HG03139 (cell line): ENCODE measurements at regions not wholly inside any gene's neighbourhood (a gene's known extent, or its start where the extent isn't known, plus 50 kb on each side); places are given as distances from the start of the nearest gene placed in this dataset.

ENCODE experiments used
- ATAC-seq: cut with Tn5 transposase; IDR thresholded peaks from one replicate; pipeline ENCODE4 v1.9.1; 2021; ENCODE audit not compliant: unreplicated experiment

GRCh38 chr3:21801631-21802030 lies 50.6 kb upstream of the ZNF385D start:
- ATAC-seq, result no peak

DNA sequence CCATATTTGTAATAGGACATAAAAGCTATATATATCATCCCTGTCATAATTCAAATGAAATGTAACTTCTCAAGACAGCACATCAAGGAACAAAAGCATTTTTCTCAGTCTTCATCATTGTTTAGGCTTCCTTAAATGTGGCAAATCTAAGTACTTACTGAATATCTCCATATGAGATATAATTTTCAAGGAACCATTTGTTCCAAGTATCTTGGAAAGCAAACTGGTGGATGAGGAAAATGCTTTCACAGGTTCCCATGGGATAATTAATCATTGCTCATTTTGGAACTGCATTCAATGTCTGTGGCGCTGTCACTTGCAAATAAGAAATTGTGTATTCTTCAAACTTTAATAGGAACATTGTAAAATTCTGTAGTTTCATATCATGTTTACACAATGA lies 52.6 kb upstream of the ZNF385D start:
- ATAC-seq, result no peak

DNA sequence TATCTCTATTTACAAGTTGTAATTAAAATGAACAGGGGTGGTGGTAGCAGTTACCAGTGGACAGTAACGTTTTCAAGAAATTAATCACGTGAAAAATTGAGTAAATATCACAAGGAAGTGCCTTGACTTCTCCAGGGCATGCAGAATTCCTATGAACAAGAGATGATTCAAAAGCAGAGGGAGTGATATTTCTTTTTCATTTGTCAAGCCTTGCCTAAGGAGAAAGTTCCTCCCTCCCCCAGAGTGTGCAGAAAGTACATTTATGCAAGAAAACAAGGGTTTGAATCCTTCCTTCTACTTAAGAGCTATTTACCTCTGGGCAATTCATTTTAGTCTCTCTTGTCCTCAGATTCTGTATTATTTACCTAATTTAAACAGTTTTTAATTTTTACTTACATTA lies 53.3 kb upstream of the ZNF385D start:
- no peak for ATAC-seq

- no peak for ATAC-seq
These were observed 55.7 kb upstream of the ZNF385D start for GRCh38 chr3:21806733-21807132.

- ATAC-seq, result no peak
These were observed 74.7 kb upstream of the ZNF385D start for GRCh38 chr3:21825684-21826083.

GRCh38 chr3:21826416-21826815 lies 75.4 kb upstream of the ZNF385D start:
- ATAC-seq, result no peak

- ATAC-seq, result no peak
These were observed 79.5 kb upstream of the ZNF385D start for GRCh38 chr3:21830541-21830940.

DNA sequence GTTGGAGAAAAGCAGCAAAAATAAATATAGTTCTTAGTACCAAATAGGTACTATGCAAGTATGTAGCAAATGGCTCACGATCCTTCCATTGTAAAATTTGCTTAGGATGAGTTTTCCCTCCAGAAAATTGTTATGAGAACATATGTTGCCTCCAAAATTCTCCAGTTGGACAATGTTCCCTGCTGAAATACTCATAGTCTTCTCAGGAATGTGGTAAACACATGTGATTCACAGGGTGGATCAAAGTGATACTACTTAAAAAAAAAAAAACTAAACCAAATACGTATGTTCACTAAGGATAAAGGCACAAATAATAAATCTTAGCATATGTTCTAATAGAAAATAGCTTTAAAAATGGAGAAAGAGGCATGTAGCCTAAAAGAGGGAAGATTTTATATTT lies 84.3 kb upstream of the ZNF385D start:
- ATAC-seq, result no peak

GRCh38 chr3:21836227-21836626 lies 85.2 kb upstream of the ZNF385D start:
- ATAC-seq, result no peak

DNA sequence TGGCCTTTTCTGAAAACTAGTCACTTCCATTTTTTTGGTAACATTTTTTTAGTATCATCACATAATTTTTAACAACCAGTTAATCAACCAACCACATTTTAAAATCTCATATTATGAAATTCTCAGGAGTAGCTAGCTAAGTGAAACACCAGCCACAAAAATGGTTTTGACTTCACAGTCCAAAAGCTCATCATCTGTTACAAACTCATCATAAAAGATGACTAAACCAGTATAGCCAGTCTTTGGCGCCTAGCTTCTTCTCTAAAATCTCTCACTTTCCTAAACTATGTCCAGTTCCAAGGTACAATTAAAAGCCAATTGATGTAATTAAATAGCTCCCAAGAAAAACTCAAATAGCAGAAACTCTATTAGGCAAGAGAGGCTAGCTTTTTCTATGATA lies 88.2 kb upstream of the ZNF385D start:
- no peak for ATAC-seq

- ATAC-seq, result no peak
These were observed 88.6 kb upstream of the ZNF385D start for GRCh38 chr3:21839592-21839991.

- ATAC-seq, result no peak
These were observed 96.0 kb upstream of the ZNF385D start for GRCh38 chr3:21847005-21847404.

DNA sequence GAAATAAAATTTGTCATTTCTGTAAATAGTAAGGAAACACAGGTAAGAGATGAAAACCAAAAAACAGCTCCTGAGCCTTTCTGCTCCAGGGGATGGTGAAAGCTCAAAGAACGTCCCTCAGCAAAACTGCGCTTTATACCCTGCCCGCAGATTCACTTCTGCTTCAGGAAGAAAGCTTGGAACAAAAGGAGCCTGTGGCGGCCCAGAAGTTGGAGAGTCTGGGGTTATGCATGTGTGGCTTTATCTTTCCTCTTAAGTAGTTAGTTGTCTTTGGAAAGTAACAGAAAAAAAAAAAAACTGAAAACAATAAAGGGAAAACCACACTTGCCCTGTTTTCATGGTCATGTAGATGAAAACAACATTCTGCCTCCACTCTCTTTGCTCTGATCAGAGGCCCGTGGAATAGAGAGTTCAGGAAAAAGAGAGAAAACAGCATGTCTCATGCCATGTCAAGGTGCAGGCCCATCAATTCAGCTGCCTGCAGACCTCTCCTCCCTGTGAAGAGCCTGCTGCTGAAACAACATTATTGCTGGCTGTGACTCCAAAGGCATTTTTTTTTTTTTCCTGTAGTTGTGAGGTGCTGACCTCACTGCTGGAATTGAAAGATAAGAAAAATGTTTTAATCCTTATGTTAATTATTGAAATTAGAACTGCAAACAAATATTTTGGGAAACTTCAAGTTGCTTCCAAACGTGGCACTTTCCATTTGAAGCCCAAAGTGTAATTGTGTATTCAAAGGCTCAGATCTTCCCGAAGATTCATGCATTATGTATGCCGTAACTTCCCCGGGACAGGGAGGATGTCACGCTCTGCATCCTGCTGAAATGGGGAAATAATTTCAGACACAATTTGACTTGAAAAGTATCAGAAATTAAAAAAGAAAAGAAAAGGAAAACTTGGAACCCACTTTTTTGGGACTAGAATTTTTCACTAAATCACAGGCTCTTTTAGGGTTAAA lies 108.4 kb upstream of the ZNF385D start:
- ATAC-seq, result no peak

DNA sequence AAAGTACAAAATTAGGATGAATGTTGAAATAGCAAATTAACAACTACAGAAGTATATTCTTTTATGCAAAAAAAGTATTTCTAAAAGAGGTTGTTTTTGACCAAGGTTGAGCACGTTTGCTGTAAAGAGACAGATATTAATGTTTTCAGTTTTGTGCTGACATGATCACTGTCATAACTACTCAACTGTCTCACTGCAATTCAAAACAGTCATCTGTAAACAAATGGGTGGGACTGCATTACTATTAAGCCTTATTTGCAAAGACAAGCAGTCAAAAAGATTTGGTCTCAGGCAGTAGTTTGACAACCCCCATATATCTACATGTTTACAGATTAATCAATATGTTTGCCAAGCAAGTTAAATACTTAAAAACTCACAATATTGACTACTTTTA lies 109.1 kb upstream of the ZNF385D start:
- ATAC-seq, result no peak

DNA sequence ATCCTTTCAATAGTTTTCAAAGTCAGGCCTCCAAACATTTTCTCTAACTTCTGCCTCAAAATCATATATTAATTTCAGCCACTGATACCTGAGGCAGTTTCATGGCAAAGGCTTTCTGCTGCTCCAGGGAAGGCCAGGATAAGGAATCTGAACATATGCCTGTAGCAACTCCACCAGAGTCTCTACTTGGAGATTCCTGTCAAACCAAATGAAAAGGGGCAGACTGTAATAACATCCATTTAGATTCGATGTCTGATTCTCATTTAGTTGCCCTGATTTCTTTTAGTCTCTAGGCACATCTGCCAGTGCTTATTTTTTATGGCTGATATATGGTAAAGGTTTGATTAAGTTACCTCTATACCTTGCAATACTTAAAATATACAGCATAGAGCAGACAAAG lies 109.6 kb upstream of the ZNF385D start:
- no peak for ATAC-seq

GRCh38 chr3:21876782-21877181 lies 125.8 kb upstream of the ZNF385D start:
- ATAC-seq, result no peak

DNA sequence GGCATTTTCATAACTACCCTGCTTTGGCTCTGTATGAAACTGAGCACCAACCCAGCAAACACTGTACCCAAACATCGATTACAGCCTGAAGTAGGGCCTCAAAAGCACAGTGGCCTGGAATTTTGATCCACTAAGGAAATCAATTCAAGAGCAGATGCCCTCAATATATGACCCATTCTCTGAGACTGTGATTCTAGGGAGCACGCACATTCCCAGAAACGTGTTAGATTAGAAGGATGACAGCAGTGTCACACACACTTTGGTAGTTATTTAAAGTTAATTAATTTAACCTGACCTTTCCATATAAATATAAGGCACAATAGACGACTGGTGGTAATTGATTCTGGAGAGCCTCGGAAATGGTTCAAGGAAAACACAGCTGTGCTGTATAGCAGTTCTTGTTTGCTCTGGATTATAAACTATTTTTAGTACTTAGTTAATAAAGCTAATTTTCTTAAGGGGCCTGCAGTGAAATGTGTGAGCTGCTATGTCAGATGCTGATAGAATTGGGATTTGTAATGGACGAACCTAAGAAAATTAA lies 126.3 kb upstream of the ZNF385D start:
- no peak for ATAC-seq

GRCh38 chr3:21879184-21879886 lies 128.3 kb upstream of the ZNF385D start:
- no peak for ATAC-seq

GRCh38 chr3:21888656-21889055 lies 137.6 kb upstream of the ZNF385D start:
- ATAC-seq, result no peak

- ATAC-seq, result no peak
These were observed 138.2 kb upstream of the ZNF385D start for GRCh38 chr3:21889166-21889565.

DNA sequence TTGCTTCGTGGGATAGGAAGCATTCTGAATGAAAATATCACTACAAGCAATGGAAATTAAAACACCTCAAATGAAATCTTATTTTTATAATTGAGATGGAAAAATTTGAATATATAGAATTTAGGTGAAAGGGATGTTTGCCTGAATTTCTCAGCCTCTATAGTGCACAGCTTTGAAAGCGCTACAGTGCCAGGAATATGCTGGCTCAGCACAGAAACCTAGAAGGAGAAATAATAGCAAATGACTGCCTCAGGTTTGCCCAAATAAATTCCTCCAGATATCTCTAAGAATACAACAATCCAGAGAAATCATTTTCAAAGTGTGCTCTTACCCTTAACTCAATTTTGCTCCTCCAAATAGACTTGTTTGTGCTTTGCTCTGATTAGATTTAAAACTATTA lies 141.1 kb upstream of the ZNF385D start:
- ATAC-seq, result no peak

- no peak for ATAC-seq
These were observed 142.2 kb upstream of the ZNF385D start for GRCh38 chr3:21893242-21893641.
